Heart left ventricle (tissue), 16 donors: ENCODE measurements at regions not wholly inside any gene's neighbourhood (a gene's known extent, or its start where the extent isn't known, plus 50 kb on each side); places are given as distances from the start of the nearest gene placed in this dataset.

ENCODE experiments used
- ATAC-seq, 4 donors: fragments of 200-7000 bp; cut with Tn5 transposase; one replicate each; pipeline ENCODE4 v1.9.1; 2020 to 2022; ENCODE audit warnings: moderate library complexity in 4 of 4, mild to moderate bottlenecking in 3 of 4, moderate number of reproducible peaks in 1 of 4
- DNase-seq, 5 donors: peaks; one replicate each; pipeline ENCODE4 v3.0.0-alpha.2; 2020
- H3K27ac ChIP-seq, 12 donors: fragments of 200-600 bp; sonication (generic) in 4 of 12; one replicate each; pipeline versions ENCODE4 v1.5.0 to v1.8.0; 2016 to 2022; ENCODE audit warnings: mild to moderate bottlenecking in 2 of 12
- H3K27me3 ChIP-seq, 9 donors: fragments of 200-600 bp; sonication (generic) in 2 of 9; one replicate each; pipeline versions ENCODE4 v1.5.1 to v1.8.0; 2016 to 2022; ENCODE audit warnings: mild to moderate bottlenecking in 3 of 9
- H3K36me3 ChIP-seq, 9 donors: fragments of 200-600 bp; sonication (generic) in 2 of 9; one replicate each; pipeline versions ENCODE4 v1.5.0 to v1.8.0; 2018 to 2022; ENCODE audit warnings: mild to moderate bottlenecking in 2 of 9
- H3K4me1 ChIP-seq, 12 donors: fragments of 200-600 bp; sonication (generic) in 4 of 12; one replicate each; pipeline versions ENCODE4 v1.5.0 to v1.8.0; 2016 to 2022; ENCODE audit warnings: mild to moderate bottlenecking in 3 of 12
- H3K4me3 ChIP-seq, 12 donors: fragments of 200-600 bp; sonication (generic) in 4 of 12; one replicate each; pipeline versions ENCODE4 v1.5.0 to v1.8.0; 2017 to 2022; ENCODE audit warnings: mild to moderate bottlenecking in 9 of 12, moderate library complexity in 4 of 12
- H3K9me3 ChIP-seq, 12 donors: fragments of 200-600 bp; sonication (generic) in 4 of 12; one replicate each; pipeline versions ENCODE4 v1.5.0 to v1.8.0; 2016 to 2022; ENCODE audit warnings: mild to moderate bottlenecking in 1 of 12
- POLR2A ChIP-seq, 2 donors: fragments of 450-650 bp; IDR thresholded peaks; one replicate each; pipeline ENCODE4 v1.6.1; 2017; ENCODE audit warnings: antibody characterized with exemption in 2 of 2, mild to moderate bottlenecking in 2 of 2, moderate library complexity in 2 of 2
- WGBS, 4 donors: extraction: QIAGEN DNeasy Blood & Tissue Kit in 2 of 4; methylation state at CpG; one replicate each; pipeline versions ENCODE4 v1.1.5 to v1.1.7; 2013 to 2018; 5-methylcytosine and 5-hydroxymethylcytosine counted together
- intact Hi-C, 10 donors: fragments of 100-400 bp; cut with DNase I; formaldehyde crosslinking; loops; one replicate each; pipeline versions ENCODE4 v1.11.1 to v1.14.2; 2022
- TF ChIP-seq, protein P1 (sequence below), 12 donors: fragments of 200-600 bp; sonication (generic) in 4 of 12; IDR thresholded peaks; one replicate each; pipeline versions ENCODE4 v1.5.0 to v1.8.0; 2018 to 2022; ENCODE audit warnings: antibody characterized with exemption in 12 of 12, mild to moderate bottlenecking in 5 of 12
- donor health status: ischemic (EF 13 %, LVEDD 7.1; RV severe dilation, severe dysfunction).
- donor health status: healthy with polysubstance abuse.
- donor health status: DM: no; HTN: yes; CAD: no.
- donor health status: DM: no; HTN: no; CAD: no.
- donor health status: ischemic (EF 25% LVEDD 6.9; RV normal size, moderate dysfunction).
- donor health status: ischemic (EF 25% LVEDD 5.7; RV mildly dilated, moderate dysfunction).
- donor health status: healthy.
- donor health status: DM: yes; HTN: yes; CAD: no.
- donor health status: ischemic (EF 35%, LVEDD 5.7; RV mildly dilated, moderate dysfunction).
- donor health status: nonischemic (EF 11% LVEDD 7.7; RV severe dilation, severe dysfunction).
- donor health status: DM: yes; HTN: yes; CAD: no.
- donor health status: PGD.
- donor health status: ischemic (EF 29% LVEDD 5.4; RV normal size, mild dysfunction).
- donor health status: nonischemic (EF 23%, LVEDD 6.1; RV moderate dilation, normal function).

DNA sequence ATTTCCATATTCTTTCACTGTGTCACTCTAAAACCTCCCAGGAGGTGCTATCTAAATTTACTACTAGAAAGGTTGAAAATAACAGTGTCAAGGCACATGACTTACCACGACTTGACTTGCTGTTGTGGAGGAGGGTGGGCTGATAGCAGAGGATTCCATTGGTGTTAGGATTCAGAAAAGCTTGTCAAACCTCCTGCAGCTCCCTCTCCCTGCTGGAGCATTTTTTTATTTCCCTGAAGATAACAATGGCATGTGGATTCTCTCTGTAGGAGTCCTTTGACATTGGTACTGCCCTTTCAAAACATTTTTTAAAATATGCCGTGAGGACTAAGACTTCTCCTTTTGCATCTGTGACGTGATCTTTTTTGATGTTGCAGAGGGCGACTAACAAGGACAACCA is 696.9 kb upstream of the GYPC start:
- no peaks in the 10 kb centered on the region for H3K36me3 ChIP-seq
- H3K4me1 ChIP-seq: no peaks in the 10 kb centered on the region
- H3K4me3 ChIP-seq: no peak overlapping the region
- peaks cover 0 to 10% (median 4%) of the 10 kb centered on the region in 12 donors for H3K9me3 ChIP-seq
- no peak overlapping the region for H3K27ac ChIP-seq
- no peak for DNase-seq
- no peaks in the 10 kb centered on the region for H3K27me3 ChIP-seq
- 18 to 25% (median 21%) methylated on average over 4 of the region's 4 CpGs for WGBS, 4 donors
- TF ChIP-seq, protein P1, sequence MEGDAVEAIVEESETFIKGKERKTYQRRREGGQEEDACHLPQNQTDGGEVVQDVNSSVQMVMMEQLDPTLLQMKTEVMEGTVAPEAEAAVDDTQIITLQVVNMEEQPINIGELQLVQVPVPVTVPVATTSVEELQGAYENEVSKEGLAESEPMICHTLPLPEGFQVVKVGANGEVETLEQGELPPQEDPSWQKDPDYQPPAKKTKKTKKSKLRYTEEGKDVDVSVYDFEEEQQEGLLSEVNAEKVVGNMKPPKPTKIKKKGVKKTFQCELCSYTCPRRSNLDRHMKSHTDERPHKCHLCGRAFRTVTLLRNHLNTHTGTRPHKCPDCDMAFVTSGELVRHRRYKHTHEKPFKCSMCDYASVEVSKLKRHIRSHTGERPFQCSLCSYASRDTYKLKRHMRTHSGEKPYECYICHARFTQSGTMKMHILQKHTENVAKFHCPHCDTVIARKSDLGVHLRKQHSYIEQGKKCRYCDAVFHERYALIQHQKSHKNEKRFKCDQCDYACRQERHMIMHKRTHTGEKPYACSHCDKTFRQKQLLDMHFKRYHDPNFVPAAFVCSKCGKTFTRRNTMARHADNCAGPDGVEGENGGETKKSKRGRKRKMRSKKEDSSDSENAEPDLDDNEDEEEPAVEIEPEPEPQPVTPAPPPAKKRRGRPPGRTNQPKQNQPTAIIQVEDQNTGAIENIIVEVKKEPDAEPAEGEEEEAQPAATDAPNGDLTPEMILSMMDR (IDR thresholded peaks at IDR 0.05): no peak
- no peak for TF ChIP-seq POLR2A (IDR thresholded peaks at IDR 0.05)
- intact Hi-C loops: no loop called here
- ATAC-seq: no peak

DNA sequence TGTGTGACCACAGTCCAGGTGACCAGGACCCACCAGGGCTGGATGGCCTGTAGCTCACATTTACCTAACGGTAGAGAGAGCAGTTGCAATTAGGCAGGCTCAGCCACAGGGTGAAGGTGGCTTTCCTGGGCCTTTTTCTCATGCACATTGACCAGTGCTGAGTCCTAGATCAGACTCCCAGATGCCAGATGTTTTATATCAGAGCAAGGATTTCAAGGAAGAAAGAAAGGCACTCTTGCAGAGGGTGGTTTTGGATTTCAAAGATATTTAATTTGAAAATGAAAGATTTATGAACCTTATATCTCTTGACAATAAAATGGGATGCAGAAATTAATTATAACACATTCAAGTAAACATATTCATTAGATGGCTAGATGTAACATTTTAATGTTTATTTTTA is 694.2 kb upstream of the GYPC start:
- H3K27me3 ChIP-seq: no peaks in the 10 kb centered on the region
- no peak overlapping the region for H3K4me3 ChIP-seq
- no peaks in the 10 kb centered on the region for H3K36me3 ChIP-seq
- TF ChIP-seq POLR2A (IDR thresholded peaks at IDR 0.05): no peak
- TF ChIP-seq, protein P1 (IDR thresholded peaks at IDR 0.05): no peak
- H3K27ac ChIP-seq: no peak overlapping the region
- intact Hi-C loops: no loop called here
- no peaks in the 10 kb centered on the region for H3K9me3 ChIP-seq
- 43 to 74% (median 69%) methylated on average over 1 of the region's 1 CpG for WGBS, 4 donors
- DNase-seq (no peak), ATAC-seq (no peak)
- no peaks in the 10 kb centered on the region for H3K4me1 ChIP-seq

DNA sequence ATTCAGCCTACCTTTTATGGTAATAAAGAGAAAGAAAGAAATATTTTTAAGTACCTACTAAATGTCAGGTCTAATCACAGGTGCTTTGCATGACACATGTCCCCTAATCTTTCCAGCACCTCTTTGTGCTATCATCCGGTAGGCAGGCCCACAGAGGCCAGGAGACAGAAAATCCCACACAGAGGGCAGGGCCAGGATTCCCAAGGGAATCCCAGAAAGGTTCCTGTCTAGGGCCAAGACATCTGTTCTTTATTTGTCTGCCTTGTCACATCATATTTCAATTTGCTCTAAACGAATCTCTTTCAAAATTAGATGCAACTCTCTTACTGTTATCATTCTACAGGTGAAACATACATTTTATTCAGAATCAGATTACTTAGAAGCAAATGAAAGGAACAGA is 676.1 kb upstream of the GYPC start:
- no peak for TF ChIP-seq POLR2A (IDR thresholded peaks at IDR 0.05)
- TF ChIP-seq, protein P1 (IDR thresholded peaks at IDR 0.05): no peak
- H3K4me1 ChIP-seq: no peaks in the 10 kb centered on the region
- H3K36me3 ChIP-seq: no peaks in the 10 kb centered on the region
- WGBS, 4 donors: 29 to 48% (median 44%) methylated on average over 2 of the region's 2 CpGs
- H3K27me3 ChIP-seq: no peaks in the 10 kb centered on the region
- no peak for DNase-seq
- H3K27ac ChIP-seq: no peak overlapping the region
- H3K9me3 ChIP-seq: no peaks in the 10 kb centered on the region
- no peak for ATAC-seq
- no peak overlapping the region for H3K4me3 ChIP-seq
- intact Hi-C loops: no loop called here

DNA sequence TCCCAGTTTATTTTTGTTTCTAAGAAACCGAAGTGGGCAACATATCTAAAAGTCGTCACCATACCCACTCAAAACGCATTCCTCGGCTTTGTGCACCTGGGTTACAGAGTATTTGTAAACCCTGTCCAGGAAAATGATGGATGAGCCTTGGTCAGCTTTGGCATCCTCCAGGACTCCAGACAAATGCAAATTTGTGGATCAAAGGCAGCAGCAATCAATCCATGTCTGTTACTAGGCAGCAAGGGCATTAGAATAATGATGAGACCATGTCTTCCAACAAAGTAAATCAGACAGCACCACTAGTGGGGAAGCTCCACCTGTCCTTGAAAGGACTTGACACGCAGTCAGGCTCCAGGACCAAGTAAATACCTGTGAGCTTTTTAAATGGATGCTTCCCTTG is 672.6 kb upstream of the GYPC start:
- Histone ChIP-seq H3K27ac (no peak overlapping the region), H3K27me3 (no peaks in the 10 kb centered on the region), H3K9me3 (no peaks in the 10 kb centered on the region), H3K36me3 (no peaks in the 10 kb centered on the region), H3K4me3 (no peak overlapping the region), H3K4me1 (no peaks in the 10 kb centered on the region)
- no peak for TF ChIP-seq POLR2A (IDR thresholded peaks at IDR 0.05)
- TF ChIP-seq, protein P1 (IDR thresholded peaks at IDR 0.05): no peak
- WGBS, 4 donors: 60 to 75% (median 64%) methylated on average over 5 of the region's 5 CpGs
- ATAC-seq (no peak), DNase-seq (no peak)
- intact Hi-C loops: no loop called here
